Sigmoid colon (tissue), 4 donors: ENCODE measurements at regions not wholly inside any gene's neighbourhood (a gene's known extent, or its start where the extent isn't known, plus 50 kb on each side); places are given as distances from the start of the nearest gene placed in this dataset.

Experiments
- EP300 ChIP-seq, 4 donors: sonication (generic); formaldehyde crosslinking; IDR thresholded peaks; one replicate each; pipeline ENCODE4 v1.6.1; 2017; ENCODE audit warnings: antibody characterized with exemption in 4 of 4
- TF ChIP-seq, protein P1 (sequence below), 4 experiments: fragments of 450-650 bp in 3 of 4; fragments of 200-600 bp in 1 of 4; IDR thresholded peaks; one replicate each; pipeline ENCODE4 v1.5.1; 2016 to 2019; ENCODE audit warnings: antibody characterized with exemption in 4 of 4, mild to moderate bottlenecking in 3 of 4, moderate library complexity in 2 of 4

GRCh38 chr6:44528716-44529115 is 141.2 kb downstream of the CDC5L start:
- TF ChIP-seq, protein P1, sequence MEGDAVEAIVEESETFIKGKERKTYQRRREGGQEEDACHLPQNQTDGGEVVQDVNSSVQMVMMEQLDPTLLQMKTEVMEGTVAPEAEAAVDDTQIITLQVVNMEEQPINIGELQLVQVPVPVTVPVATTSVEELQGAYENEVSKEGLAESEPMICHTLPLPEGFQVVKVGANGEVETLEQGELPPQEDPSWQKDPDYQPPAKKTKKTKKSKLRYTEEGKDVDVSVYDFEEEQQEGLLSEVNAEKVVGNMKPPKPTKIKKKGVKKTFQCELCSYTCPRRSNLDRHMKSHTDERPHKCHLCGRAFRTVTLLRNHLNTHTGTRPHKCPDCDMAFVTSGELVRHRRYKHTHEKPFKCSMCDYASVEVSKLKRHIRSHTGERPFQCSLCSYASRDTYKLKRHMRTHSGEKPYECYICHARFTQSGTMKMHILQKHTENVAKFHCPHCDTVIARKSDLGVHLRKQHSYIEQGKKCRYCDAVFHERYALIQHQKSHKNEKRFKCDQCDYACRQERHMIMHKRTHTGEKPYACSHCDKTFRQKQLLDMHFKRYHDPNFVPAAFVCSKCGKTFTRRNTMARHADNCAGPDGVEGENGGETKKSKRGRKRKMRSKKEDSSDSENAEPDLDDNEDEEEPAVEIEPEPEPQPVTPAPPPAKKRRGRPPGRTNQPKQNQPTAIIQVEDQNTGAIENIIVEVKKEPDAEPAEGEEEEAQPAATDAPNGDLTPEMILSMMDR (IDR thresholded peaks at IDR 0.05): no peak
- TF ChIP-seq EP300 (IDR thresholded peaks at IDR 0.05): no peak
